GM18909 (cell line): ENCODE measurements at regions not wholly inside any gene's neighbourhood (a gene's known extent, or its start where the extent isn't known, plus 50 kb on each side); places are given as distances from the start of the nearest gene placed in this dataset.
"Not testable (repeated sequence)": the region's sequence is repeated elsewhere in the genome, so short reads cannot be mapped to it uniquely, and the experiment has no call there.

Source experiments
- ATAC-seq: cut with Tn5 transposase; IDR thresholded peaks from one replicate; pipeline ENCODE4 v1.9.1; 2021; ENCODE audit warnings: mild to moderate bottlenecking; ENCODE audit not compliant: unreplicated experiment, poor library complexity

DNA sequence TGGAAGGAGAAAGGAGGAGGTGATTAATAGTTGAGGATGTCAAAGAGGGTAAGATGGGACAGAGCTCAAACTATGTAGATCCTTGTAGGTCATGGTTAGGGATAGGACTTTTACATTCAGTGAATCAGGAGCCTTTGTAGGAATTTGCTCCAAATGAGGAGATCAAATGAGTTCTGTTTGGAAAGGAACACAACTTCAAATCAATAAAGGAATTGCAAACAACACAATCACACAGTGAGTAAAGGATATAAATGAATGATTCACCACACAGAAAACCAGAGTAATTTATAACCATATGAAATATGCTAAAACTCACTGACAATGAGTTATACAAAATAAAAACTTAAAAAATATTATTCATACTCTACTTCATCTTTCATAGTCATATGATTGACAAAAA, 480.8 kb upstream of the EPHA7 start:
- no peak for ATAC-seq

DNA sequence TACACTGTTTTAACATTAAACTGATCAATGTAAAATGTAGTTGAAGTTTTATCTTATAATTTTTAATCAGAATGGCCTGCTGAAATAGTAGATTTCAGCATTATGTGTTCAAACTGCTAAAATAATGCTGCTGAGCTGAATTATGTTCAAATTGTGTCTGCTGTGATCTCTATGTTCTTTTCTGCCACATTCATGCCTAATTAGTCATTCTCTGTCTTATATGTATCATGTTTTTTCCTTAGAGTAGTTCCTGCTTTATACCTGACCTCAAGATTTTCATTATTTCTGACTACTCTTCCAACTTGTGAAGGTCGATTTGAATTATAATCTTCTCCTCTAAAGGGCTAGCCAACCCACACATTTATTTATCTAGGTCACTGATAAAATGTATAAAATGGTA, 476.7 kb upstream of the EPHA7 start:
- ATAC-seq = no peak

DNA sequence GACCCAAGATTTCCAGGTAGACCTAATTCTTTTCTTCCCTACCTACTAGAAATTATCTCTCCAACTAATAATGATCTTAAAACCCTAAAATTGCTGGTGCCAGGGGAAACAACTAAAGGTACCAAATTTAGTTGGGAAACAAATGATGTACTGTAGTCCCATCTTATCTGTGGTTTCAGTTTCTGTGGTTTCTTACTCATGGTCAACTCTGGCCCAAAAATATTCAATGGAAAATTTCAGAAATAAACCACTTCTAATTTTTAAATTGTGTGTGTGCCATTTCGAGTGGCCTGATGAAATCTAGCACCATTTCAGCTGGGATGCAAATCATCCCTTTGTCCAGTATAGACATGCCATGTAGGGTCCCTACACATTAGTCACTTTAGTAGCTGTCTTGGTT, 475.2 kb upstream of the EPHA7 start:
- ATAC-seq = no peak

DNA sequence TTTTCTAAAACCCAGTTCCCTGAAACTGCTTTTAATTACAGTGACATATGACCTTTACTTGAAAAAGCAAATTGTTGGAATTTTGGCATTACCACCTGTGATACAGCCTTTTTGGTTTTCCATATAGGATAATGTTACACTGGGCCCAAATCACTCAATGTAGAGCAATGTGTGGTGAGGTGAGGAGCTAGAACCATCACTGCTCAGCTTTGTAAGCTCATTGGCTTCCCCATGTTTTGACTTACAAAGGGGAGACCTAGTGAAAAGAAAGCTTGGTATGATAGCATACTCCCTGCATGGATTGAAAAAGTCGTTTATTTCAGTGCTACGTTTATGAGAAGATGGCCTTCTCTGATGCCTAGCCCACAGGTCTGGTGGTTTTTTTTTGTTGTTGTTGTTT, 470.4 kb upstream of the EPHA7 start:
- ATAC-seq = no peak

GRCh38 chr6:93886416-93886815, 467.1 kb upstream of the EPHA7 start:
- ATAC-seq = no peak

GRCh38 chr6:93859971-93860370, 440.6 kb upstream of the EPHA7 start:
- no peak for ATAC-seq

DNA sequence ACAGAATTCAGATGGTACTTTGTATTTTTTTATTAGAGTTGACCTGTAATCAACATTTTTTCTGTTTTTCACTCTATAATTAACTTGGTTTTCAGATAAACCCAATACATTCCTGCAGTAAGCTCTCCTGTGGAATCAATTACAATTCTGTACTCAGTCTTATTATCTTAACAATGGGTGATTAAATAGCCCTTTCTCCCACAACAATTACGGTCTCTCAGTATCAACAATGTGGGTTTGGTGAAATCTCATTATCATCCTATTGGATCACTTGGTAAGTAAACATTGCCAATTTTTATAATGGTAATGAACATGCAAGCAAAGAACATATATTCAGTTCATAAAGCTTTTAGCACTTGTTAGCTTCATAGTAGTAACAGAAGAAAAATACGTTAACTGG, 438.9 kb upstream of the EPHA7 start:
- no peak for ATAC-seq

DNA sequence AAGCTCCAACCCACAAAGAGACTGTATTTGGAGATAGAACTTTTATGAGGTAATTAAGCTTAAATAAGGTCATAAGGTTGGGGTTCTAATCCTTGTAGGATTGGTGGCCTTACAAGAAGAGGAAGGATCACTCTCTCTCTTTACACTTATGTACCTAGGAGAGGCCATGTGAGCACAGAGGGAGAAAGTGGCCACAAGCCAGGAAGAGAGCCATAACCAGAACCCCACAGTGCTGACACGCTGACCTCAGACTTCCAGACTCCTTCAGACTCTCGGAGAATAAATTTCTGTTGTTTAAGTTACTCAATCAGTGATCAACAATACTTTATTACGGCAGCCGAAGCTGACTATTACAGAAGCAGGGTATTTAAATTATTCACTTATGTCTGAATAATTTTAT, 430.5 kb upstream of the EPHA7 start:
- no peak for ATAC-seq

DNA sequence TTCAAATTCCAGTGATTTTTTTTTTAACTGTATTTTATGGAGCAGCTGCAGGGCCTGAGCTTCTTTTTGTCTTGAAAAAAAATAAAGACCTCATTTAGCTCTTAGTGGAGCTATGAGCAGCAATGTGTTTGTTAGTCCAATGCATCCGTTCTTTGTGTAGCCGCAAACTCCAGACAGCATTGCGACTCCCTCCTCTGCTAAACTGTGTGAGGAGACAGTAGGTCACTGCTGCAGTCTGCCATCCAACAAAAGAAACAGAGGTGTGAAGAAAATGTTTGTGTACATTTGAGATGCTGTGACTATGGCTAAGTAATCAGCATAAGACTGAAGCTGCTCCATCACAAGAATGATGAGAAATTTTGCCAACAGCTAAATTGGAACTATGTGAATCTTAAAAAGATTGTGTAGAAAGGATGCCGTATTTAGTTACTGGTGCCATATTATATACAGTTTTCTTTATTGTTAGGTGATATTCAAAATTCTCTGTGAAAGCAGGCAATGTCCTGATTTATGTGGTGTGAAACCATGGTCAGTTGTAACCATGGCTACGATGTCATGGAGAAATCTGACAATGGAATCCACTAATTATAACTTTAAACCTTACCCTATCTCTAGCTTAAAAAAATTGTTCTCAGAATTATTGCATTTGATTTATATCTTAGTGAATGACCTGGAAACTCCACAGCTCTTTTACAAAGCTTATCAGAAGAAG, 428.8 kb upstream of the EPHA7 start:
- no peak for ATAC-seq

DNA sequence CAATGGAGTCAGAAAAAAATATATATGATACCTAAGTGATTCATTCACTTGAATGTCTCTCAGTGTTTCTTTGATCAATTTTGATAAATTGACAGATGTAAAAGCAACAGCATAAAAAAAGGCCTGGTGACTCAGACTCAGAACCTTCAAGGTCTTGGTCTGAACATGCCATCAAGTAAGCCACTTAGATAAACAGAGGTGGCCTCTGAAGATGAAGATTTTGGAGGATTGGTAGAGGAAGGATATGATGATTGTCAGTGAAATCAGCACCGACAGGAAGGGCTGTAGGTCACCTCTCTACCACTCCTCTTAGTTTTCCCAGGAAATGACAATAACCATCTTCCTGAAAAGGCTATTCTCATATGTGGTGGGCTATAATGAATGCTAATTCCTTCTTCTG, 422.8 kb upstream of the EPHA7 start:
- ATAC-seq = no peak

GRCh38 chr6:93835451-93836145, 416.2 kb upstream of the EPHA7 start:
- not testable (repeated sequence) for ATAC-seq

DNA sequence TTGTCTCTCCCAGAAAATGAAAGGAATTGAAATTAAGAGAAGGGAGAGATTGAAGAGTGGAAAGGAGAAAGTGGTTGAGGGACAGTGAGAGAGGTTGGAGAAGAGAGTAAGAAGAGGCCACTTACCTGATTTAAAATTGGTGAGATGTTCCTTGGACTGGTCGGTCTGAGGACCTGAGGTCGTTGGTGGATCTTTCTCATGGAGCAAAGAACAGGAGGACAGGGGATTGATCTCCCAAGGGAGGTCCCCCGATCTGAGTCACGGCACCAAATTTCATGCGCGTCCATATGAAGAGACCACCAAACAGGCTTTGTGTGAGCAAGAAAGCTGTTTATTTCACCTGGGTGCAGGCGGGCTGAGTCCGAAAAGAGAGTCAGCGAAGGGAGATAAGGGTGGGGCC, 415.7 kb upstream of the EPHA7 start:
- ATAC-seq = not testable (repeated sequence)

DNA sequence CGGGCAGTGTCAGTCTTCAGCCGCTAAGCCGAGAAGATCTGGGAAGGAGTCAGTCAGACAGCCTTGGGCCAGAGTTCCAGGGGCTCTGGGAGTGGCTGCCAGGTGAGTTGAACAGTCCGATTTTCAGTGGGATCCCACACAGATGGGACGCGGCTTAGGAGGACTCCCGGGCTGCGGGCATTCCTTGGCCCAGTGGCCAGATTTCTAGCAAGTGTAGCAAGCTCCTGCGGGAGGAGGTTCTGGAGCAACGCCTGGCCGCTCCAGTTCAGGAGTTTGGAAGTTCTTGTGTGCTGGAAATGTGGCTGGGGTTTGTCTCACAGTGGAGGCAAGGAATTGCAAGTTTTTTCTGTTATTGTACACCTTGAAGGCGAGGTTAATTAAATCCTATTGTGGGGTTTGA, 414.0 kb upstream of the EPHA7 start:
- not testable (repeated sequence) for ATAC-seq

DNA sequence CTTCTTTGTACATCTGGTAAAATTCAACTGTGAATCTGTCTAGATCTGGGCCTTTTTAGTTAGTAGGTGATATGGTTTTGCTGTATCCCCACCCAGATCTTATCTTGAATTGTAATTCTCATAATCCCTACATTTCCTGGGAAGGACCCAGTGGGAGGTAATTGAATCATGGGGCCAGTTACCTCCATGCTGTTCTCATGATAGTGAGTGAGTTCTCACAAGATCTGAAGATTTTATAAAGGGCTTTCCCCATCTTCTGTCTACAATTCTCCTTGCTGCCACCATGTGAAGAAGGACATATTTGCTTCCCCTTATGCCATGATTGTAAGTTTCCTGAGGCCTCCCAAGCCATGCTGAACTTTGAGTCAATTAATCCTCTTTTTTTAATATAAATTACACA, 410.4 kb upstream of the EPHA7 start:
- not testable (repeated sequence) for ATAC-seq

GRCh38 chr6:93829009-93829408, 409.6 kb upstream of the EPHA7 start:
- no peak for ATAC-seq

GRCh38 chr6:93828553-93828952, 409.2 kb upstream of the EPHA7 start:
- no peak for ATAC-seq

GRCh38 chr6:93827728-93828127, 408.4 kb upstream of the EPHA7 start:
- no peak for ATAC-seq

GRCh38 chr6:93825950-93826349, 406.6 kb upstream of the EPHA7 start:
- no peak for ATAC-seq

DNA sequence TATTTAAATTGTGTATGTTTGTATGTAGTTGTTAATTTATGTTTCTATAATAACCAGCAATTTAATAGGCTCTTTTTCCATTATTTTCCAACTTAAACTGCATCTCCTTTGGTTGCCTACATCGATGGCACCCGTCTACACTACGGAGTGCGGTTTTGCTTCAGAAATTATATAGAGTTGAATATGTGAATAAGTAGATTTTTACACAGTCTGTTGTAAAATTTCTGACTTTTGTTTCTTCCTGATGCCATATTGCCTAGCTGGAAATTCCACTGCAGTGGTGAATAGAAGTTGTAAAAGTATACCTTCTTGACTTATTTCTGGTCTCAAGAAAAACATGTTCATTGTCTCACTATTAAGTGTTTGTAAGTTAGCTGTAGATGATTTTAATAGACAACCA, 404.1 kb upstream of the EPHA7 start:
- no peak for ATAC-seq

- ATAC-seq = no peak
These were observed 403.3 kb upstream of the EPHA7 start for GRCh38 chr6:93822434-93823265.

DNA sequence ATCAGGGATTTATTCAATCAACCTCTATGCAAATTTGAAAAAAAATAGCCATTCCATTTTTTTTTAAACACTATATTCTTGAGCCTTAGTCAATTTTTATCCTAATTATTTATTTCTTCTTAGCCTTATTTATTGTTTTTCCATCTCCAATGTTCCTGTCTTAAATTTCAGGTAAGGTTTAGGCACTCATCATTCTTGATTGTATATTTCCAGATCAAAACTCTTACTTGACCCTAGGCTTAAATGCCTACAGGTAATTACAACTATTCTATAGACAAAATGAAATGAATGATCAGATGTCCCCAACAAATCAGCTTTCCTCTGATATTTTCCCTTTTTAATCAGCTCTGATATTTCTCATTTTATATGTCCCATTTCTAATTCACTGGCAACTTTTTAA, 402.6 kb upstream of the EPHA7 start:
- no peak for ATAC-seq
